HCT116 (cell line): ENCODE measurements at regions not wholly inside any gene's neighbourhood (a gene's known extent, or its start where the extent isn't known, plus 50 kb on each side); places are given as distances from the start of the nearest gene placed in this dataset.

Experiments
- ATAC-seq: fragments of 200-7000 bp; cut with Tn5 transposase; 2 replicates; pipeline ENCODE4 v1.9.1; 2020; ENCODE audit warnings: mild to moderate bottlenecking, moderate library complexity
- BruUV-seq: library from RNA; stranded (reverse); fragments of 400-500 nt; replicated peaks from 2 replicates; lab custom pipeline; 2021; lab: Mats Ljungman, UMichigan
- CTCF ChIA-PET: fragments of 300-600 bp; sonication (Branson Sonifier 250); formaldehyde crosslinking; loops from one replicate; lab custom pipeline; 2021; ENCODE audit warnings: antibody characterized with exemption; lab: Charles Lee
- POLR2A ChIA-PET: fragments of 300-600, 350-600 bp; sonication (Branson Sonifier 250); formaldehyde crosslinking; loops from one replicate; lab custom pipeline; 2021; ENCODE audit warnings: antibody characterized with exemption; lab: Charles Lee
- RAD21 ChIA-PET, 2 experiments: fragments of 300-600 bp; sonication (Branson Sonifier 250); formaldehyde crosslinking; loops; one replicate each; lab custom pipeline; 2023; ENCODE audit warnings: low total read pairs in 2 of 2; ENCODE audit not compliant: uncharacterized antibody in 2 of 2, unreplicated experiment in 2 of 2, low non-redundant PET in 1 of 2; lab: Charles Lee
- DNase-seq: peaks from one replicate; pipeline ENCODE4 v3.0.0-alpha.2; 2010; ENCODE audit warnings: low read depth, low spot score
- H2AFZ ChIP-seq: fragments of 200-600 bp; shearing (Covaris generic), sonication (generic); 2 replicates; pipeline ENCODE4 v1.6.1; 2017; ENCODE audit warnings: low read depth, mixed run types, mixed read lengths, antibody characterized with exemption, low read length; ENCODE audit not compliant: poor library complexity, severe bottlenecking
- H3K27ac ChIP-seq: 2 replicates; pipeline ENCODE4 v1.5.1; 2012; ENCODE audit warnings: low read depth, low read length
- H3K27me3 ChIP-seq: fragments of 200-600 bp; sonication (generic); 2 replicates; pipeline ENCODE4 v1.6.1; 2016; ENCODE audit warnings: mixed run types, low read length, mixed read lengths; ENCODE audit not compliant: insufficient read depth
- H3K36me3 ChIP-seq, 2 experiments: fragments of 200-500 bp in 1 of 2; fragments of 200-600 bp in 1 of 2; sonication (Bioruptor generic) in 1 of 2; sonication (generic) in 1 of 2; 2 replicates each; pipeline versions ENCODE4 v1.5.1 to v1.6.1; 2014 to 2016; ENCODE audit warnings: low read length in 2 of 2, inconsistent platforms in 1 of 2, mixed read lengths in 1 of 2, mixed run types in 1 of 2; ENCODE audit not compliant: insufficient read depth in 2 of 2, control insufficient read depth in 1 of 2
- H3K4me1 ChIP-seq, 2 experiments: fragments of 200-600 bp in 1 of 2; sonication (generic) in 1 of 2; 2 replicates each; pipeline versions ENCODE4 v1.5.1 to v1.6.1; 2012 to 2017; ENCODE audit warnings: low read length in 2 of 2, inconsistent platforms in 1 of 2, mild to moderate bottlenecking in 1 of 2, mixed read lengths in 1 of 2, mixed run types in 1 of 2, moderate library complexity in 1 of 2; ENCODE audit not compliant: insufficient read depth in 2 of 2, control insufficient read depth in 1 of 2
- H3K4me2 ChIP-seq: fragments of 200-600 bp; sonication (generic); 2 replicates; pipeline ENCODE4 v1.6.1; 2017; ENCODE audit warnings: mixed run types, low read length, mixed read lengths
- H3K4me3 ChIP-seq, 2 experiments: fragments of 200-600 bp in 1 of 2; sonication (generic) in 1 of 2; replicated peaks in 1 of 2; 2 replicates each; pipeline ENCODE4 v1.5.1; 2011 to 2016; ENCODE audit warnings: low read length in 2 of 2, control low read depth in 1 of 2, low read depth in 1 of 2, mild to moderate bottlenecking in 1 of 2, mixed read lengths in 1 of 2, mixed run types in 1 of 2
- H3K79me2 ChIP-seq: fragments of 200-600 bp; sonication (generic); 2 replicates; pipeline ENCODE4 v1.6.1; 2017; ENCODE audit warnings: mild to moderate bottlenecking, mixed run types, low read length, moderate library complexity, mixed read lengths; ENCODE audit not compliant: insufficient read depth
- H3K9ac ChIP-seq: fragments of 200-600 bp; sonication (generic); 2 replicates; pipeline ENCODE4 v1.6.1; 2016; ENCODE audit warnings: low read length, mixed read lengths
- H3K9me2 ChIP-seq: fragments of 200-600 bp; sonication (generic), shearing (Covaris generic); 2 replicates; pipeline ENCODE4 v1.6.1; 2017; ENCODE audit warnings: mixed run types, mild to moderate bottlenecking, moderate library complexity; ENCODE audit not compliant: insufficient read depth
- H3K9me3 ChIP-seq, 2 experiments: fragments of 200-500 bp in 1 of 2; fragments of 200-600 bp in 1 of 2; sonication (Bioruptor generic) in 1 of 2; sonication (generic) in 1 of 2; 2 replicates each; pipeline ENCODE4 v1.6.1; 2014 to 2017; ENCODE audit warnings: low read length in 2 of 2, mixed read lengths in 2 of 2, inconsistent platforms in 1 of 2, low read depth in 1 of 2, mild to moderate bottlenecking in 1 of 2, mixed run types in 1 of 2, moderate library complexity in 1 of 2; ENCODE audit not compliant: control insufficient read depth in 1 of 2, insufficient read depth in 1 of 2
- H4K20me1 ChIP-seq: fragments of 200-600 bp; sonication (generic), shearing (Covaris generic); 2 replicates; pipeline ENCODE4 v1.6.1; 2017; ENCODE audit warnings: mixed run types, mild to moderate bottlenecking, moderate library complexity; ENCODE audit not compliant: insufficient read depth
- ATF3 ChIP-seq: IDR thresholded peaks from 2 replicates; pipeline ENCODE4 v1.6.1; 2012
- CBX3 ChIP-seq: IDR thresholded peaks from 2 replicates; pipeline ENCODE4 v1.6.1; 2012; ENCODE audit warnings: low read depth
- EZH2phosphoT487 ChIP-seq: fragments of 200-600 bp; IDR thresholded peaks from 2 replicates; pipeline ENCODE4 v1.6.1; 2018; ENCODE audit warnings: antibody characterized with exemption, borderline replicate concordance
- POLR2AphosphoS5 ChIP-seq: IDR thresholded peaks from 2 replicates; pipeline ENCODE4 v1.6.1; 2011; ENCODE audit warnings: mild to moderate bottlenecking, low read depth, low read length, moderate library complexity
- SIN3A ChIP-seq: IDR thresholded peaks from 2 replicates; pipeline ENCODE4 v1.6.1; 2012; ENCODE audit warnings: low read depth
- ZBTB33 ChIP-seq: IDR thresholded peaks from 2 replicates; pipeline ENCODE4 v1.6.1; 2011; ENCODE audit warnings: mild to moderate bottlenecking, low read length, moderate library complexity; ENCODE audit not compliant: insufficient replicate concordance; ENCODE audit errors: extremely low read depth
- ZNF274 ChIP-seq: fragments of 200-500 bp; sonication (Bioruptor generic); IDR thresholded peaks from 2 replicates; pipeline ENCODE4 v1.6.1; 2014; ENCODE audit warnings: mild to moderate bottlenecking, low read depth, low read length, inconsistent platforms
- intact Hi-C: fragments of 100-400 bp; cut with micrococcal nuclease; formaldehyde crosslinking; loops from 2 replicates; pipeline ENCODE4 v1.10.0; 2022

GRCh38 chr2:19648583-19648982 is 253.2 kb downstream of the TTC32 start:
- no peaks in the 10 kb centered on the region for H3K4me1 ChIP-seq
- no peak overlapping the region for H2AFZ ChIP-seq
- POLR2A ChIA-PET, result no interaction called here
- H3K27me3 ChIP-seq, result no peaks in the 10 kb centered on the region
- H4K20me1 ChIP-seq, result no peaks in the 10 kb centered on the region
- H3K79me2 ChIP-seq, result no peaks in the 10 kb centered on the region
- H3K36me3 ChIP-seq, result no peaks in the 10 kb centered on the region
- BruUV-seq, result no TSS peak
- DNase-seq, result no peak
- H3K4me2 ChIP-seq, result no peak overlapping the region
- CTCF ChIA-PET, result no interaction called here
- no peak overlapping the region for H3K9ac ChIP-seq
- no peak for TF ChIP-seq SIN3A
- TF ChIP-seq, all 23 proteins: peak for 0
- H3K4me3 ChIP-seq, result no peak overlapping the region
- H3K27ac ChIP-seq, result no peak overlapping the region
- intact Hi-C loops, result no loop called here
- no peaks in the 10 kb centered on the region for H3K9me2 ChIP-seq
- RAD21 ChIA-PET, result no interaction called here
- no peaks in the 10 kb centered on the region for H3K9me3 ChIP-seq
- ATAC-seq, result no peak

GRCh38 chr2:19646987-19647386 is 254.8 kb downstream of the TTC32 start:
- H3K9ac ChIP-seq, result no peak overlapping the region
- ATAC-seq, result no peak
- H3K36me3 ChIP-seq, result no peaks in the 10 kb centered on the region
- no peaks in the 10 kb centered on the region for H3K9me3 ChIP-seq
- RAD21 ChIA-PET, result no interaction called here
- no peak overlapping the region for H2AFZ ChIP-seq
- POLR2A ChIA-PET, result no interaction called here
- H3K4me3 ChIP-seq, result no peak overlapping the region
- intact Hi-C loops, result no loop called here
- no peaks in the 10 kb centered on the region; the same call in 1 of the 2 replicates for H3K27me3 ChIP-seq
- CTCF ChIA-PET, result no interaction called here
- TF ChIP-seq ZNF274 (no peak), EZH2phosphoT487 (no peak), CBX3 (no peak), ATF3 (no peak), POLR2AphosphoS5 (no peak), ZBTB33 (no peak)
- no peak overlapping the region for H3K27ac ChIP-seq
- DNase-seq, result no peak
- H4K20me1 ChIP-seq, result no peaks in the 10 kb centered on the region
- H3K4me2 ChIP-seq, result no peak overlapping the region
- no peaks in the 10 kb centered on the region for H3K4me1 ChIP-seq
- BruUV-seq, result no TSS peak
- no peaks in the 10 kb centered on the region for H3K9me2 ChIP-seq
- no peaks in the 10 kb centered on the region for H3K79me2 ChIP-seq
